Cardiac muscle cell (in vitro differentiated cells and primary cell): ENCODE measurements at regions not wholly inside any gene's neighbourhood (a gene's known extent, or its start where the extent isn't known, plus 50 kb on each side); places are given as distances from the start of the nearest gene placed in this dataset.

Source experiments
- DNase-seq, 2 donors: peaks; one replicate each; pipeline versions ENCODE4 v3.0.0 to v3.0.0-alpha.2; 2010 to 2017; ENCODE audit warnings: low read depth in 1 of 2, low spot score in 1 of 2
- H3K27ac ChIP-seq: fragments of 200-600 bp; sonication (generic); 2 replicates; pipeline ENCODE4 v1.5.1; 2016
- H3K27me3 ChIP-seq: fragments of 200-600 bp; sonication (generic); 2 replicates; pipeline ENCODE4 v1.6.0; 2016; ENCODE audit warnings: control low read depth
- H3K36me3 ChIP-seq: fragments of 200-600 bp; sonication (generic); 2 replicates; pipeline ENCODE4 v1.5.1; 2016; ENCODE audit warnings: control low read depth
- H3K4me1 ChIP-seq: fragments of 200-600 bp; sonication (generic); 2 replicates; pipeline ENCODE4 v1.8.1; 2017; ENCODE audit warnings: low read depth, mild to moderate bottlenecking, mixed run types
- H3K4me3 ChIP-seq: fragments of 200-600 bp; sonication (generic); 2 replicates; pipeline ENCODE4 v1.5.1; 2016; ENCODE audit warnings: mild to moderate bottlenecking
- H3K9me3 ChIP-seq: fragments of 200-600 bp; sonication (generic); 2 replicates; pipeline ENCODE4 v1.5.1; 2017; ENCODE audit warnings: low read depth, mild to moderate bottlenecking, control low read depth
- TF ChIP-seq, protein P1 (sequence below): IDR thresholded peaks from 2 replicates; pipeline ENCODE4 v1.5.1; 2012; ENCODE audit warnings: low read depth, mild to moderate bottlenecking, low read length

DNA sequence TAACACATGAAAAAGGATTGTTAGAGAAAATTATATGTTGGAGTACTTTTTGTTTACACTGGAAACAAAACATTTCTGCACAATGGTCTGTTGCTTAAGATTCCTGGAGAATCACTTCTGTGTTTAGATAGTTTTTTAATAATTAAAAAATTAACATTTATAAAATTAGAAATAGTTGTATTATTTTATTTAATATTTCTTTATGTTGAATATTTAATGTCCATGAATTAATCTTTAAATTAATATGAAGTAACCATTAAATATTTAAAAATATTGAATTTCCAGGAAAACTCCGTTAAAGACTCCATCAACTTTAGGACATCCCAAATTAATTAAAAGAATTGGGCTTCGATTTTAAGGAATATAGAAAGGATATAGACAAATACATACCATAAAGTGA, 797.1 kb upstream of the GALNTL6 start:
- Histone ChIP-seq H3K4me1 (no peaks in the 10 kb centered on the region), H3K27ac (no peak overlapping the region), H3K36me3 (no peaks in the 10 kb centered on the region), H3K4me3 (no peak overlapping the region), H3K9me3 (no peaks in the 10 kb centered on the region), H3K27me3 (no peaks in the 10 kb centered on the region)
- DNase-seq = no peak
- TF ChIP-seq, protein P1, sequence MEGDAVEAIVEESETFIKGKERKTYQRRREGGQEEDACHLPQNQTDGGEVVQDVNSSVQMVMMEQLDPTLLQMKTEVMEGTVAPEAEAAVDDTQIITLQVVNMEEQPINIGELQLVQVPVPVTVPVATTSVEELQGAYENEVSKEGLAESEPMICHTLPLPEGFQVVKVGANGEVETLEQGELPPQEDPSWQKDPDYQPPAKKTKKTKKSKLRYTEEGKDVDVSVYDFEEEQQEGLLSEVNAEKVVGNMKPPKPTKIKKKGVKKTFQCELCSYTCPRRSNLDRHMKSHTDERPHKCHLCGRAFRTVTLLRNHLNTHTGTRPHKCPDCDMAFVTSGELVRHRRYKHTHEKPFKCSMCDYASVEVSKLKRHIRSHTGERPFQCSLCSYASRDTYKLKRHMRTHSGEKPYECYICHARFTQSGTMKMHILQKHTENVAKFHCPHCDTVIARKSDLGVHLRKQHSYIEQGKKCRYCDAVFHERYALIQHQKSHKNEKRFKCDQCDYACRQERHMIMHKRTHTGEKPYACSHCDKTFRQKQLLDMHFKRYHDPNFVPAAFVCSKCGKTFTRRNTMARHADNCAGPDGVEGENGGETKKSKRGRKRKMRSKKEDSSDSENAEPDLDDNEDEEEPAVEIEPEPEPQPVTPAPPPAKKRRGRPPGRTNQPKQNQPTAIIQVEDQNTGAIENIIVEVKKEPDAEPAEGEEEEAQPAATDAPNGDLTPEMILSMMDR = no peak

DNA sequence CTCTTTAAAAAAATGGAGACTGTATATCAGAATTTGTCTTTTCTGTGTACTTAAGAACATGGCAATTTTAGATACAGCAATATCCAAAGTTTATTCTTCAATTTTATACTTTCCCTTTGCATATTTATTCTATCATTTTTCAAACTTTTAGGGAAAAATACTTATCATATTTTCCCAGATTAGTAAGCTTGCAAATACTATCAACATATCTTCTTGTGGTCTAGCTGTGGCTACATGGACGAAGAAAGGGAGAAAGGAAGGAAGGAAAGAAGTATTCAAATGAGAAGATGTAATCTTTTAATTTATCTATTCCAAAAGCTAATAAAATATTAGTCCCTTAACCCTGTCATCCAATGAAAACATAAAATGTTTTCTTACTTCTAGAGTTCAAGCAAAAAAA, 797.8 kb upstream of the GALNTL6 start:
- TF ChIP-seq, protein P1 = no peak
- Histone ChIP-seq H3K4me3 (no peak overlapping the region), H3K4me1 (no peaks in the 10 kb centered on the region), H3K36me3 (no peaks in the 10 kb centered on the region), H3K27me3 (no peaks in the 10 kb centered on the region), H3K9me3 (no peaks in the 10 kb centered on the region), H3K27ac (no peak overlapping the region)
- no peak for DNase-seq

DNA sequence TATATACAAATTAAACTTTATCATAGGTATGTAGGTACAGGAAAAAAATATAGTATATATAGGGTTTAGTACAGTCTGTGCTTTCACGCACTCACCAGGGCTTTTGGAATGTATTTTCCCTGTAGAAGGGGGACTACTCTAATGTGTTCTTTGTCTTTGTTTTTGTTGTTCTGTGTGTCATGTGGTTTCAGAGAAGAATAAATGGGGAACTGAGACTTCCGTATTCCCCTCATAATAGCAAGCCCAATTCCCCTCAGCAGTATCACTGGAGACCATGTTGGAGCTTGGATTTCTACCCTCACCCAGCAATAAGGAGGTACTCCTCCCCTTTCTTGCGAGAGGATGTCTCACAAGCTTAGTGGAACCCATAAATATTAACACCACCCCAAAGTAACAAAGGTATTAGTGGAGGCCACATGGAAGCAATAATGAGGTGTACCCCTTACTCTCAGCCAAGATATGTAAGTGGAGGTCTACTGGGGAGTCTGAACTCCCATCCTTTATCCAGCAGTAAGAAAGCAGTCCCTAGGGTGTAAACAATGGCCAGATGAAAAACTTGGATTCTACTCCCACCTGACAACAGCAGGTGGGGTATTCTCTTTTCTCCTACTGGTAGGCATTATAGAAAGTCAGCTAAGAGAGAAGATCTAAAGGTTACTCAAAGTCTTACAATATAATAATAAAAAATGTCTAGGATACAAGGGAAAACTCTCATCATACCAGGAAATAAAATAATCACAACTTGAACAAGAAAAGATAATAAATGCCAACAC, 805.4 kb upstream of the GALNTL6 start:
- Histone ChIP-seq H3K4me3 (no peak overlapping the region), H3K27me3 (no peaks in the 10 kb centered on the region), H3K36me3 (no peaks in the 10 kb centered on the region), H3K27ac (no peak overlapping the region), H3K4me1 (no peaks in the 10 kb centered on the region), H3K9me3 (no peaks in the 10 kb centered on the region)
- TF ChIP-seq, protein P1 = no peak
- DNase-seq = no peak

DNA sequence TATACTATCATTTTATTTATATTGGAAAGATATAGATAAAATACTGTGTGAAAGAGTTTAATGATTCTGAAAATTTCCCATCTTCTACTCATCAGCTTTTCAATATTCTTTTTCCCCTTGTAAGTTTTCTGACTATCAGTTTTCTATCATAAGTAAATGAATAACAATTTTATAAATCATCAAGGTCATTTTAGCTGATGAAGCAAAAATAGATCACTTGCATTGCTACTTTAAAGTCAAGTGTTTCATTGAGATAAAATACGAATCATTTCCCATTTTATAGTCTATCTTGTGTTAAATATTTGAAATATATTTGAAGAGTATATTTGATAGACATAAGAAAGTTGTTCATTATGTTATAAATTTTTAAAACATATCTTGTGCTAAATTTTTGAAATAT, 811.0 kb upstream of the GALNTL6 start:
- no peaks in the 10 kb centered on the region for H3K36me3 ChIP-seq
- H3K4me3 ChIP-seq = no peak overlapping the region
- H3K27ac ChIP-seq = no peak overlapping the region
- DNase-seq = no peak
- no peaks in the 10 kb centered on the region for H3K27me3 ChIP-seq
- H3K4me1 ChIP-seq = no peaks in the 10 kb centered on the region
- TF ChIP-seq, protein P1 = no peak
- no peaks in the 10 kb centered on the region for H3K9me3 ChIP-seq

DNA sequence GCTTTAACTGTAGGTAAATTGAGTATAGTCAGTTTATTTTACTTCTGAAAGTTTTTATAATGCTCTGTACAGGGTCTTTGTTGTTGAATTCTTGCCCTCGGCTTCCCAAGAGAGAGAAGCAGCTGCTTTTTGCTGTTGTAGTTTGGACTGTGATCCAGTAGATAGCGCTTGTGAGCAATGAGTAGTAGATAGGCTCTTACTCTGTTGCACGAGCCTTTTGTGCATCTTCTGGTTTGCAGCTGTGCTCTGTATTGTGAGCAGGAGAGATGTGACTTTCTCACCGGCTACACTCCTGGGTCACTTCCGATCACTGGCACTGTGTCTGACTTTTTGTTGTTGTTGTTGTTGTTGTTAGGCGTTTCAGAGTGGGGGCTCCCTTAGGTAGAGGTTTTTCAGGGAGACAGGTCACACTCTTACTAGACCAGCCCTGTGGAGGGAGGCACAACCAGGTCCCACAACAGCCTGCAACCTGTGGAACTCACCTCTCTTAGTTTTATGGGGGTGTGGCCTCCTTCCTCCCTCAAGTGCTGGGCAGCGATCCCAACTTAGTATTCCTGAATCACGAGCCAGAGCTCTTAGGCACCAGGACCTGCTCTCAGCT, 822.1 kb upstream of the GALNTL6 start:
- H3K4me1 ChIP-seq = no peaks in the 10 kb centered on the region
- H3K4me3 ChIP-seq = no peak overlapping the region
- H3K27ac ChIP-seq = no peak overlapping the region
- TF ChIP-seq, protein P1 = no peak
- no peaks in the 10 kb centered on the region for H3K27me3 ChIP-seq
- DNase-seq = peak in 1 of 2 donors; percentile 53
- H3K36me3 ChIP-seq = no peaks in the 10 kb centered on the region
- H3K9me3 ChIP-seq = no peaks in the 10 kb centered on the region
